ENCODE measurements at regions not wholly inside any gene's neighbourhood (a gene's known extent, or its start where the extent isn't known, plus 50 kb on each side); places are given as distances from the start of the nearest gene placed in this dataset. TPM values are rescaled to one million over a fixed set of nuclear protein-coding genes. Genes with fewer than 3 reads are reported as not detected.

DNA sequence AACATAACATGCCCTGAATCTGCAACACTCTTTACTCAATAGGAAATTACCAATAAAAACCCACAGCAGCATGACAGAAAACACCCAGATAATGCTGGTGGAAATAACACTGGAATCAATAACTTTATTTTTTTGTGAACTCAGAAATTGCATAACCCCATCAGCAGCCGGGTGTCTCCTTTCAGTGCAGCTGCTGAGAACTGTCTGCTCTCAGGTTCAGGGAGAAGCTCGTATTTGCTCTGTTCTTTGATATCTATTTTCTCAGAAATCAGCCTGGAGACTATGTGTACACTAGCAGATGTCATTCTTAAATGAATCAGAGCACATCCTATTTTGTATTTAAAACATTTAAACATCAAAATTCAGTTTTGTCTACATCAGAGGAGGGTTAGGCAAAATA lies 506.0 kb downstream of the POM121L12 start:
- no peaks in the 10 kb centered on the region for H3K36me3 ChIP-seq
- no peaks in the 10 kb centered on the region for H3K9me3 ChIP-seq
- H3K4me1 ChIP-seq = no peaks in the 10 kb centered on the region
- H3K4me3 ChIP-seq = no peak overlapping the region
- DNase-seq (ENCODE audit: low spot score in 2 of 2) = no peak
- no peaks in the 10 kb centered on the region for H3K27me3 ChIP-seq
- WGBS, 2 donors = 60 to 63% methylated on average over 2 of the region's 2 CpGs
- no peak for TF ChIP-seq POLR2A (IDR thresholded peaks at IDR 0.05)
- TF ChIP-seq, protein P1, sequence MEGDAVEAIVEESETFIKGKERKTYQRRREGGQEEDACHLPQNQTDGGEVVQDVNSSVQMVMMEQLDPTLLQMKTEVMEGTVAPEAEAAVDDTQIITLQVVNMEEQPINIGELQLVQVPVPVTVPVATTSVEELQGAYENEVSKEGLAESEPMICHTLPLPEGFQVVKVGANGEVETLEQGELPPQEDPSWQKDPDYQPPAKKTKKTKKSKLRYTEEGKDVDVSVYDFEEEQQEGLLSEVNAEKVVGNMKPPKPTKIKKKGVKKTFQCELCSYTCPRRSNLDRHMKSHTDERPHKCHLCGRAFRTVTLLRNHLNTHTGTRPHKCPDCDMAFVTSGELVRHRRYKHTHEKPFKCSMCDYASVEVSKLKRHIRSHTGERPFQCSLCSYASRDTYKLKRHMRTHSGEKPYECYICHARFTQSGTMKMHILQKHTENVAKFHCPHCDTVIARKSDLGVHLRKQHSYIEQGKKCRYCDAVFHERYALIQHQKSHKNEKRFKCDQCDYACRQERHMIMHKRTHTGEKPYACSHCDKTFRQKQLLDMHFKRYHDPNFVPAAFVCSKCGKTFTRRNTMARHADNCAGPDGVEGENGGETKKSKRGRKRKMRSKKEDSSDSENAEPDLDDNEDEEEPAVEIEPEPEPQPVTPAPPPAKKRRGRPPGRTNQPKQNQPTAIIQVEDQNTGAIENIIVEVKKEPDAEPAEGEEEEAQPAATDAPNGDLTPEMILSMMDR (IDR thresholded peaks at IDR 0.05) = no peak
- no peak for TF ChIP-seq EP300 (IDR thresholded peaks at IDR 0.05)
- no peak overlapping the region for H3K27ac ChIP-seq

DNA sequence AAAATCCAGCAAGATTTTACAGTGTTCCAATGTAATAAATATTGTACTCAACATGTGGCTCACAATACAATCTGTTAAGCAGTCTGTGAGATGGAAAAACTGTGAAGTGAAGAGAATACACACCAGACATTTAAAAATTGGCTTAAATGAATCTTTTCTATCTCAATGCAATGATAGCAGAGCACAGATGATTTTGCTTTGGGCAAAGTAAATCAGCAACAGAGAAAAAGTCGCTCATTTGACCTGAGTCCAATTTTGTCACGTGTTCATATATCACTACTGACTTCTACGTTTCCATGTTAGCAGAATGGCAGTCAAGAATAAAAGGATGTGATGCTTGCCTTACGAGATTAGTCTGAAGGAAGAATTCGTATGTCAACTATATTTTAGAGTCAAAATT lies 506.7 kb downstream of the POM121L12 start:
- 77% methylated on average over 5 of the region's 5 CpGs for WGBS, 2 donors
- H3K27me3 ChIP-seq = no peaks in the 10 kb centered on the region
- H3K36me3 ChIP-seq = no peaks in the 10 kb centered on the region
- no peak overlapping the region for H3K4me3 ChIP-seq
- no peak for TF ChIP-seq POLR2A (IDR thresholded peaks at IDR 0.05)
- no peak for TF ChIP-seq EP300 (IDR thresholded peaks at IDR 0.05)
- TF ChIP-seq, protein P1 (IDR thresholded peaks at IDR 0.05) = no peak
- no peaks in the 10 kb centered on the region for H3K4me1 ChIP-seq
- no peaks in the 10 kb centered on the region for H3K9me3 ChIP-seq
- no peak for DNase-seq (ENCODE audit: low spot score in 2 of 2)
- H3K27ac ChIP-seq = no peak overlapping the region

Small RNAs in the stretch of these regions (small RNA-seq; reads per million reads assigned to genes)
- not detected for gene RN7SKP218
- not detected for gene RNU1-14P
